ENCODE measurements at regions not wholly inside any gene's neighbourhood (a gene's known extent, or its start where the extent isn't known, plus 50 kb on each side); places are given as distances from the start of the nearest gene placed in this dataset.

- WGBS = 84% methylated on average over 2 of the region's 2 CpGs
- Histone ChIP-seq H3K9me3 (no peaks in the 10 kb centered on the region), H3K36me3 (no peaks in the 10 kb centered on the region), H3K4me1 (no peaks in the 10 kb centered on the region), H3K27ac (replicated peaks in 1 of 4) (no peak overlapping the region), H3K27me3 (no peaks in the 10 kb centered on the region), H3K4me3 (no peak overlapping the region)
- no peak for DNase-seq (ENCODE audit: extremely low spot score)
- no peak for TF ChIP-seq POLR2AphosphoS5 (IDR thresholded peaks at IDR 0.05)
- no peak for TF ChIP-seq CTCF (IDR thresholded peaks at IDR 0.05)
- no peak for TF ChIP-seq POLR2A (IDR thresholded peaks at IDR 0.05; ENCODE audit: low read depth)
- no peak for TF ChIP-seq EP300 (IDR thresholded peaks at IDR 0.05)
- intact Hi-C loops (cut with DNase I) = no loop called here
Measured at GRCh38 chr3:148230473-148230872, 467.2 kb upstream of the AGTR1 start.

- intact Hi-C loops (cut with DNase I) = no loop called here
- Histone ChIP-seq H3K27ac (replicated peaks in 1 of 4) (no peak overlapping the region), H3K4me1 (no peaks in the 10 kb centered on the region), H3K27me3 (no peaks in the 10 kb centered on the region), H3K4me3 (no peak overlapping the region), H3K9me3 (no peaks in the 10 kb centered on the region), H3K36me3 (no peaks in the 10 kb centered on the region)
- TF ChIP-seq EP300 (IDR thresholded peaks at IDR 0.05) (no peak), POLR2AphosphoS5 (IDR thresholded peaks at IDR 0.05) (no peak), CTCF (IDR thresholded peaks at IDR 0.05) (no peak), POLR2A (IDR thresholded peaks at IDR 0.05; ENCODE audit: low read depth) (no peak)
- no peak for DNase-seq (ENCODE audit: extremely low spot score)
- 78% methylated on average over 3 of the region's 3 CpGs for WGBS
Measured at GRCh38 chr3:148232389-148232788, 465.3 kb upstream of the AGTR1 start.

GRCh38 chr3:148233403-148233802 lies 464.3 kb upstream of the AGTR1 start:
- intact Hi-C loops (cut with DNase I) = no loop called here
- 74% methylated on average over 1 of the region's 1 CpG for WGBS
- H3K9me3 ChIP-seq = no peaks in the 10 kb centered on the region
- no peak for DNase-seq (ENCODE audit: extremely low spot score)
- H3K27me3 ChIP-seq = no peaks in the 10 kb centered on the region
- TF ChIP-seq POLR2A (IDR thresholded peaks at IDR 0.05; ENCODE audit: low read depth) (no peak), EP300 (IDR thresholded peaks at IDR 0.05) (no peak), CTCF (IDR thresholded peaks at IDR 0.05) (no peak), POLR2AphosphoS5 (IDR thresholded peaks at IDR 0.05) (no peak)
- no peak overlapping the region for H3K4me3 ChIP-seq
- no peaks in the 10 kb centered on the region for H3K4me1 ChIP-seq
- H3K27ac ChIP-seq (replicated peaks in 1 of 4) = no peak overlapping the region
- H3K36me3 ChIP-seq = no peaks in the 10 kb centered on the region

GRCh38 chr3:148234536-148234935 lies 463.2 kb upstream of the AGTR1 start:
- Histone ChIP-seq H3K27me3 (no peaks in the 10 kb centered on the region), H3K9me3 (no peaks in the 10 kb centered on the region), H3K4me1 (no peaks in the 10 kb centered on the region), H3K36me3 (no peaks in the 10 kb centered on the region), H3K27ac (replicated peaks in 1 of 4) (no peak overlapping the region), H3K4me3 (no peak overlapping the region)
- intact Hi-C loops (cut with DNase I) = no loop called here
- no peak for DNase-seq (ENCODE audit: extremely low spot score)
- no peak for TF ChIP-seq POLR2AphosphoS5 (IDR thresholded peaks at IDR 0.05)
- no peak for TF ChIP-seq CTCF (IDR thresholded peaks at IDR 0.05)
- no peak for TF ChIP-seq EP300 (IDR thresholded peaks at IDR 0.05)
- TF ChIP-seq POLR2A (IDR thresholded peaks at IDR 0.05; ENCODE audit: low read depth) = no peak
- WGBS = 26% methylated on average over 1 of the region's 1 CpG

GRCh38 chr3:148235566-148235965 lies 462.1 kb upstream of the AGTR1 start:
- Histone ChIP-seq H3K9me3 (no peaks in the 10 kb centered on the region), H3K36me3 (no peaks in the 10 kb centered on the region), H3K4me1 (no peaks in the 10 kb centered on the region), H3K27me3 (no peaks in the 10 kb centered on the region), H3K4me3 (no peak overlapping the region), H3K27ac (replicated peaks in 1 of 4) (no peak overlapping the region)
- intact Hi-C loops (cut with DNase I) = no loop called here
- 81% methylated on average over 3 of the region's 3 CpGs for WGBS
- no peak for DNase-seq (ENCODE audit: extremely low spot score)
- TF ChIP-seq POLR2A (IDR thresholded peaks at IDR 0.05; ENCODE audit: low read depth) = no peak
- TF ChIP-seq POLR2AphosphoS5 (IDR thresholded peaks at IDR 0.05) = no peak
- no peak for TF ChIP-seq CTCF (IDR thresholded peaks at IDR 0.05)
- TF ChIP-seq EP300 (IDR thresholded peaks at IDR 0.05) = no peak
